KMS-11 (cell line): ENCODE measurements at regions not wholly inside any gene's neighbourhood (a gene's known extent, or its start where the extent isn't known, plus 50 kb on each side); places are given as distances from the start of the nearest gene placed in this dataset.

Source experiments
- H2AFZ ChIP-seq: fragments of 200-600 bp; sonication (generic); 2 replicates; pipeline ENCODE4 v1.6.1; 2016; ENCODE audit warnings: antibody characterized with exemption, mixed run types, low read depth
- H3K27ac ChIP-seq: fragments of 200-600 bp; sonication (generic); 2 replicates; pipeline ENCODE4 v1.6.1; 2016; ENCODE audit warnings: mild to moderate bottlenecking, mixed run types
- H3K27me3 ChIP-seq: fragments of 200-600 bp; sonication (generic); 2 replicates; pipeline ENCODE4 v1.6.1; 2017; ENCODE audit warnings: mild to moderate bottlenecking, low read depth, mixed run types, moderate library complexity; ENCODE audit not compliant: insufficient read depth
- H3K36me3 ChIP-seq: fragments of 200-600 bp; sonication (generic); 2 replicates; pipeline ENCODE4 v1.6.1; 2017; ENCODE audit warnings: mild to moderate bottlenecking, mixed run types; ENCODE audit not compliant: insufficient read depth
- H3K4me1 ChIP-seq: fragments of 200-600 bp; sonication (generic); 2 replicates; pipeline ENCODE4 v1.6.1; 2016; ENCODE audit warnings: mild to moderate bottlenecking, low read depth, mixed run types; ENCODE audit not compliant: poor library complexity, severe bottlenecking
- H3K4me2 ChIP-seq: fragments of 200-600 bp; sonication (generic); 2 replicates; pipeline ENCODE4 v1.7.0; 2016; ENCODE audit warnings: mild to moderate bottlenecking, mixed run types
- H3K4me3 ChIP-seq: fragments of 200-600 bp; sonication (generic); IDR thresholded peaks from 2 replicates; pipeline ENCODE4 v1.6.1; 2017; ENCODE audit warnings: low read depth, low read length, mixed read lengths; ENCODE audit not compliant: insufficient read depth
- H3K79me2 ChIP-seq: fragments of 200-600 bp; sonication (generic); 2 replicates; pipeline ENCODE4 v1.6.1; 2016; ENCODE audit warnings: low read depth, mixed run types; ENCODE audit not compliant: insufficient read depth
- H3K9ac ChIP-seq: fragments of 200-600 bp; sonication (generic); 2 replicates; pipeline ENCODE4 v1.6.1; 2016; ENCODE audit warnings: mild to moderate bottlenecking, mixed run types
- H4K20me1 ChIP-seq: fragments of 200-600 bp; sonication (generic); 2 replicates; pipeline ENCODE4 v1.6.1; 2016; ENCODE audit warnings: mild to moderate bottlenecking, mixed run types; ENCODE audit not compliant: insufficient read depth
- CTCF ChIP-seq: fragments of 200-600 bp; sonication (generic); conservative IDR thresholded peaks from 2 replicates; pipeline ENCODE4 v1.6.1; 2017; ENCODE audit warnings: low read depth, mild to moderate bottlenecking, antibody characterized with exemption, low read length, moderate library complexity, mixed read lengths

DNA sequence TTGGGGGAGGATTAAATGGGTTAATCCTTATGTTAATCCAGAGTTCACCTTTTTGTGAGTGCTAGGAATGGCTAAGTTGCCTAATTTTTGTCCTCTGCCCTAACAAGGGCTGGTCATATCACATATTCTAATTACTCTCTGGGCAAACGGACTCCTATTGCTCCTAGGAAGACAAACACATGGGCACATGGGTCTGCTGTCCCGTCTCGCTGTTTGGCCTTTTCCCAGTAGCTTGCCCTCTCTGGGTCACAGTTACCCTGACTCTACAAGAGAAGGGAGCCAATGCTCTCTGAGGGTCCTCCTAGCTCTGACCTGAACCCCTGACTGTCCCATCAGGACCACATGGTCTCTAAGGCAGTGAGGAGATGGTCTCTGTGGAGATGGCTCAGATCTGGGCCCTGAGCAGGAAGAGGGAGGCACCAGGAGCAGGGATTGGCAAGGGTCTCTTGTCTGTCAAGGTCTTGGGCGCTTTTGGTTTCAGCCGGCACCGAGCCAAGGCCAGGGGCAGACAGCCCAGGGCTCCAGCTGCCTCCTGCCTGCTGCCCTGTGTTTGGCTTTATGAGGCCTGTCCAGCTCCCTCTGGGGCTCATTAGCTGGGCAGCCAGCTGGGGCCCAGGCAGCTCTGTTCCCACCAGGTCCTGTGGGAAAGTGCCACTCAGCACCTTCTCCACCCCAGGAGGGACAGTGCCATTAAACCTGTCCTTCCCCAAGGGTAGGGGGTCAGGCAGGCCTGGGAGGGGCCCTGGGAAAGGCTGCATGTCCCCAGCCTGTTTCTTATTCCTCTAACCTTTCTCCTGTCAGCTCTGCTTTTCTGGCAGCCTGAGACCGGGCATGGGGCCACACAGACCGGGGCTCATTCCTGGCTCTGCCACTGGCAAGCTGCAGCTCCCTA lies 559.9 kb downstream of the MN1 start:
- Histone ChIP-seq H4K20me1 (no peaks in the 10 kb centered on the region), H3K4me1 (no peaks in the 10 kb centered on the region), H2AFZ (no peak overlapping the region), H3K27ac (no peak overlapping the region), H3K27me3 (peaks cover 9% of the 10 kb centered on the region; the same call in 1 of the 2 replicates), H3K4me2 (no peak overlapping the region), H3K9ac (no peak overlapping the region), H3K79me2 (no peaks in the 10 kb centered on the region), H3K36me3 (no peaks in the 10 kb centered on the region), H3K4me3 (no peak overlapping the region)
- TF ChIP-seq CTCF = no peak

GRCh38 chr22:27242474-27242873 lies 559.1 kb downstream of the MN1 start:
- Histone ChIP-seq H3K4me3 (no peak overlapping the region), H3K4me2 (no peak overlapping the region), H3K9ac (no peak overlapping the region), H3K36me3 (no peaks in the 10 kb centered on the region), H4K20me1 (no peaks in the 10 kb centered on the region), H3K27me3 (peaks cover 7% of the 10 kb centered on the region; the same call in 1 of the 2 replicates), H3K27ac (no peak overlapping the region), H3K4me1 (no peaks in the 10 kb centered on the region), H3K79me2 (no peaks in the 10 kb centered on the region), H2AFZ (no peak overlapping the region)
- TF ChIP-seq CTCF = no peak

DNA sequence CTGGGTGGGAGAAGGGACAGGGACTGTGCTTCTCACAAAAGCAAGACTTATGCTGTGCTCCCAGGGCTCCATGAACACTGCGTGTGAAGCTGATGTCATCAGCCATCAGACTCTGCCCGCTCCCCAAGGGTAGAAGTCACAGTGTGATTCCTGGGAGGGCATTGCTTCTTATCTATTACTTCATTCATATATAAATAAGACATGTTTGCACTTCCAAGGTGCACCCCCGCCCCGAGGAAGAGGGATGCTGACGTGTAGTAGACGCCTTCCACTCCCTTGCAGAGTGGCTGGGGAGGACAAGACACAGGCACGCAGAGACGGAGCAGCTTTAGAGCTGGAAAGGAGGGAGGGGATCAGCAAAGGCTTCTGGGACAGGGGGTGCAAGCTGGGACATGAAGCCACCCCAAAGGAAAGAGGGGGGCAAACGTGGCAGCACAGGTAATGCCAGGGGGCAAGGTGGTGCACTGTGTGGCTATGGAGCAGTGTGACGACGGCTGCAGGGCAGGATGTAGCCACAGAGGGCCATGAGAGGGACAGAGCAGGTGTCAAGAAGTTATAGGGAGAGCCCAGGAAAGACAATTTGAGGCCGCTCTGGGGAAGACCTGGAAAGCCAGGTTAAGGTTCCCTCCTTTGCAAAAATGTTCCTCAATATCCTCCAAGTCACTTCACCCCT lies 558.5 kb downstream of the MN1 start:
- peaks cover 4% of the 10 kb centered on the region; the same call in 1 of the 2 replicates for H3K27me3 ChIP-seq
- H4K20me1 ChIP-seq = no peaks in the 10 kb centered on the region
- H3K4me1 ChIP-seq = no peaks in the 10 kb centered on the region
- H2AFZ ChIP-seq = no peak overlapping the region
- no peaks in the 10 kb centered on the region for H3K79me2 ChIP-seq
- no peak overlapping the region for H3K27ac ChIP-seq
- no peak overlapping the region for H3K9ac ChIP-seq
- TF ChIP-seq CTCF = no peak
- no peak overlapping the region for H3K4me3 ChIP-seq
- no peaks in the 10 kb centered on the region for H3K36me3 ChIP-seq
- H3K4me2 ChIP-seq = no peak overlapping the region

- no peak overlapping the region for H3K4me2 ChIP-seq
- TF ChIP-seq CTCF = no peak
- H4K20me1 ChIP-seq = no peaks in the 10 kb centered on the region
Measured at GRCh38 chr22:27244328-27244727, 557.2 kb downstream of the MN1 start.

More at GRCh38 chr22:27244328-27244727, 557.2 kb downstream of the MN1 start:
- Histone ChIP-seq H3K9ac (no peak overlapping the region), H3K27ac (no peak overlapping the region), H3K79me2 (no peaks in the 10 kb centered on the region), H3K4me3 (no peak overlapping the region), H3K27me3 (no peaks in the 10 kb centered on the region; the same call in 1 of the 2 replicates), H3K36me3 (no peaks in the 10 kb centered on the region), H2AFZ (no peak overlapping the region), H3K4me1 (no peaks in the 10 kb centered on the region)
